ENCODE measurements at regions not wholly inside any gene's neighbourhood (a gene's known extent, or its start where the extent isn't known, plus 50 kb on each side); places are given as distances from the start of the nearest gene placed in this dataset.
"Not testable (repeated sequence)": the region's sequence is repeated elsewhere in the genome, so short reads cannot be mapped to it uniquely, and the experiment has no call there.

GRCh38 chr10:38209748-38210147 lies 115.6 kb downstream of the ZNF37A start:
- TF ChIP-seq GABPA (IDR thresholded peaks at IDR 0.05; ENCODE audit: low read depth); CTCF (IDR thresholded peaks at IDR 0.05; ENCODE audit: insufficient read depth, low read length); POLR2AphosphoS5 (IDR thresholded peaks at IDR 0.05; ENCODE audit: low read depth); REST (IDR thresholded peaks at IDR 0.05; ENCODE audit: insufficient replicate concordance, low read depth); SPI1 (IDR thresholded peaks at IDR 0.05; ENCODE audit: borderline replicate concordance, low read depth): not testable (repeated sequence)
